ENCODE measurements at regions not wholly inside any gene's neighbourhood (a gene's known extent, or its start where the extent isn't known, plus 50 kb on each side); places are given as distances from the start of the nearest gene placed in this dataset.

DNA sequence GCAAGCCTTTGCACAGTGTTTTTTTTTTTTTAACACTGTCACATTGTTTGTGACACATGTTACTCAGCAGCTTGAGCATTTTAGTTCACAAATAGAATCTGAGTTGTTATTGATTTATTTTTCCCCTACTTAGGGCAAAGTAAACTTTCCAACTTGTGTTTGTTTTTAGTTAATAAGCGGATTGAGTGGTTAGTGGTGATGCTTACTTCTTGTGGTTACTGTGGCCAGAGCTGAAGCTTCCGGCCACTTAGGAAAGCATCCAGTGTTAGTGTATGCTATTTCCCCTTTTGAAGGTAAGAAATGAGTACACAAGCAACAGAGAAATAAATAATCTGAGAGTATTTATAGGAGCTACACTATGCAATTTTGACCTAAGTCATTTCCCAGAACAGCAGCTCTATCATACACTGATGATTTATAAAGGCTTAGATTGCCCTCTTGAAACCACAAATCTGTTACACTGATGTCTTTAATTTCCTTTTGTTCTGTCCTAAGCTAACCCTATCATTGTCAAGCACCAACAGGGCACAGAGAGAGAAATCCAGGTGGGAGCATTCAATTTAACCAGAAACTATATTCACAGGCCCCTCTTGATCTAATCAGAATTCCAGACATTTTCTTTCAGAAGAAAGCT lies 2464.6 kb downstream of the PCDH7 start:
- ChIA-PET CTCF (no interaction called here), POLR2A (ENCODE audit: low non-redundant PET) (no interaction called here)
- no TSS peak for BruUV-seq (replicated peaks)

DNA sequence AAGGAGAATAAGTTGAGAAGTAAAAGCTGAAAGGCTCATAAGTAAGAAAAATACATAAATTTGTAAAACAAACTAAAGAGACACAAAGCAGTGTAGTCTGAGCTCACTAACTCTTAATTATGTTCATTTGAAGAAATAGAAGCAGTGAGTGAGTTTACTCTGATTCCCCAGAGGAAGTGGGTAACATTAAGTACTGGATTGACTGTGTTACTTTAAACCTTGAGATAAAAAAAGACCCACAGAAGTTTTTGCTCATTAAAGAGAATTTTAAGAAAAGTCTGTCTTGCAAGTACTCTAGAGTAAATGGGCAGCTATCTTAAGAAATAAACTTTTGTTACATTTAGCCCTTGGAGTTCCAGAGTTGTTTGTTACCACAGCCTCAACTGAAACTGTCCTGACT lies 2466.9 kb downstream of the PCDH7 start:
- no peak for TF ChIP-seq EZH2 (IDR thresholded peaks at IDR 0.05; ENCODE audit: borderline replicate concordance, low read depth, low read length, poor library complexity, severe bottlenecking)
- TF ChIP-seq, protein P1, sequence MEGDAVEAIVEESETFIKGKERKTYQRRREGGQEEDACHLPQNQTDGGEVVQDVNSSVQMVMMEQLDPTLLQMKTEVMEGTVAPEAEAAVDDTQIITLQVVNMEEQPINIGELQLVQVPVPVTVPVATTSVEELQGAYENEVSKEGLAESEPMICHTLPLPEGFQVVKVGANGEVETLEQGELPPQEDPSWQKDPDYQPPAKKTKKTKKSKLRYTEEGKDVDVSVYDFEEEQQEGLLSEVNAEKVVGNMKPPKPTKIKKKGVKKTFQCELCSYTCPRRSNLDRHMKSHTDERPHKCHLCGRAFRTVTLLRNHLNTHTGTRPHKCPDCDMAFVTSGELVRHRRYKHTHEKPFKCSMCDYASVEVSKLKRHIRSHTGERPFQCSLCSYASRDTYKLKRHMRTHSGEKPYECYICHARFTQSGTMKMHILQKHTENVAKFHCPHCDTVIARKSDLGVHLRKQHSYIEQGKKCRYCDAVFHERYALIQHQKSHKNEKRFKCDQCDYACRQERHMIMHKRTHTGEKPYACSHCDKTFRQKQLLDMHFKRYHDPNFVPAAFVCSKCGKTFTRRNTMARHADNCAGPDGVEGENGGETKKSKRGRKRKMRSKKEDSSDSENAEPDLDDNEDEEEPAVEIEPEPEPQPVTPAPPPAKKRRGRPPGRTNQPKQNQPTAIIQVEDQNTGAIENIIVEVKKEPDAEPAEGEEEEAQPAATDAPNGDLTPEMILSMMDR (conservative IDR thresholded peaks at IDR 0.05; ENCODE audit: low read depth, low read length): no peak
- POLR2A ChIA-PET (ENCODE audit: low non-redundant PET): no interaction called here
- BruUV-seq (replicated peaks): no TSS peak
- no peak overlapping the region for H3K27ac ChIP-seq (ENCODE audit: low read depth, low read length, poor library complexity, severe bottlenecking)
- no peak overlapping the region for H3K4me3 ChIP-seq (ENCODE audit: low read depth, low read length, poor library complexity, severe bottlenecking)
- intact Hi-C loops (cut with micrococcal nuclease; ENCODE audit: unreplicated experiment): no loop called here
- no peaks in the 10 kb centered on the region for H3K4me1 ChIP-seq (ENCODE audit: insufficient read depth, low read length, poor library complexity, severe bottlenecking)
- DNase-seq (ENCODE audit: low spot score): no peak
- H3K36me3 ChIP-seq (ENCODE audit: insufficient read depth, low read length, poor library complexity, severe bottlenecking): no peaks in the 10 kb centered on the region
- H3K9me3 ChIP-seq (ENCODE audit: low read depth, low read length, poor library complexity, severe bottlenecking): no peaks in the 10 kb centered on the region
- CTCF ChIA-PET: no interaction called here
- H3K27me3 ChIP-seq (replicated peaks; ENCODE audit: insufficient read depth, low read depth, low read length, poor library complexity): no peaks in the 10 kb centered on the region

More for the DNA sequence above, 2464.6 kb downstream of the PCDH7 start:
- Histone ChIP-seq H3K27ac (ENCODE audit: low read depth, low read length, poor library complexity, severe bottlenecking) (no peak overlapping the region), H3K4me3 (ENCODE audit: low read depth, low read length, poor library complexity, severe bottlenecking) (no peak overlapping the region), H3K27me3 (replicated peaks; ENCODE audit: insufficient read depth, low read depth, low read length, poor library complexity) (no peaks in the 10 kb centered on the region), H3K36me3 (ENCODE audit: insufficient read depth, low read length, poor library complexity, severe bottlenecking) (no peaks in the 10 kb centered on the region), H3K4me1 (ENCODE audit: insufficient read depth, low read length, poor library complexity, severe bottlenecking) (no peaks in the 10 kb centered on the region), H3K9me3 (ENCODE audit: low read depth, low read length, poor library complexity, severe bottlenecking) (no peaks in the 10 kb centered on the region)
- TF ChIP-seq, protein P1 (conservative IDR thresholded peaks at IDR 0.05; ENCODE audit: low read depth, low read length): no peak
- no peak for TF ChIP-seq EZH2 (IDR thresholded peaks at IDR 0.05; ENCODE audit: borderline replicate concordance, low read depth, low read length, poor library complexity, severe bottlenecking)
- DNase-seq (ENCODE audit: low spot score): no peak
- intact Hi-C loops (cut with micrococcal nuclease; ENCODE audit: unreplicated experiment): no loop called here

DNA sequence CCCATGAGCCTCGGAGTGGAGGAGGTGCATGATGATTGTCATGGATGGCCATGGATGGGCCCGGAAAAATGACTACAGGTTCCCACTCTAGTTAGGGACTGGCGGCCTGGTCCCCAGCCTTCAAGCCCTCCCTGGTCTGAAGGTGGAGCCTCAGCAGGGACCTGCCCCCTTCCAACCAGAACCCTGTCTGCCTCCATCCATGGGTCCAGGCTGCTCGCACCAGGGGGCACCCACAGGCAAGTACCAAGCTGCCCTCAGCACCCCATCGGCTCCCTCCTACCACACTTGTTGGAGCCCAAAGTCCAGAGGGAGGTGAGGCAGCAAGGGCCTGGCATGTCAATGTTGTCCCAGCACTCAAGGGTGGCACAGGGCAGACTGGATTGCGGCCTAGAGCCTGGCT lies 2468.6 kb downstream of the PCDH7 start:
- no peaks in the 10 kb centered on the region for H3K4me1 ChIP-seq (ENCODE audit: insufficient read depth, low read length, poor library complexity, severe bottlenecking)
- no peaks in the 10 kb centered on the region for H3K9me3 ChIP-seq (ENCODE audit: low read depth, low read length, poor library complexity, severe bottlenecking)
- BruUV-seq (replicated peaks): no TSS peak
- DNase-seq (ENCODE audit: low spot score): no peak
- ChIA-PET POLR2A (ENCODE audit: low non-redundant PET) (no interaction called here), CTCF (no interaction called here)
- no peaks in the 10 kb centered on the region for H3K36me3 ChIP-seq (ENCODE audit: insufficient read depth, low read length, poor library complexity, severe bottlenecking)
- H3K4me3 ChIP-seq (ENCODE audit: low read depth, low read length, poor library complexity, severe bottlenecking): no peak overlapping the region
- TF ChIP-seq, protein P1 (conservative IDR thresholded peaks at IDR 0.05; ENCODE audit: low read depth, low read length): no peak
- TF ChIP-seq EZH2 (IDR thresholded peaks at IDR 0.05; ENCODE audit: borderline replicate concordance, low read depth, low read length, poor library complexity, severe bottlenecking): no peak
- no peaks in the 10 kb centered on the region for H3K27me3 ChIP-seq (replicated peaks; ENCODE audit: insufficient read depth, low read depth, low read length, poor library complexity)
- intact Hi-C loops (cut with micrococcal nuclease; ENCODE audit: unreplicated experiment): no loop called here
- no peak overlapping the region for H3K27ac ChIP-seq (ENCODE audit: low read depth, low read length, poor library complexity, severe bottlenecking)
